H1 (cell line): ENCODE measurements at regions not wholly inside any gene's neighbourhood (a gene's known extent, or its start where the extent isn't known, plus 50 kb on each side); places are given as distances from the start of the nearest gene placed in this dataset.

ENCODE experiments used
- BCL11A ChIP-seq, 2 experiments: IDR thresholded peaks; one replicate each; pipeline ENCODE4 v1.6.1; 2011; ENCODE audit warnings: low read depth in 2 of 2, low read length in 2 of 2, mild to moderate bottlenecking in 2 of 2
- CBX8 ChIP-seq: fragments of 300-800, 300-1000 bp; sonication (generic); IDR thresholded peaks from 2 replicates; pipeline ENCODE4 v1.7.1; 2016; ENCODE audit warnings: low read depth, low read length, borderline replicate concordance
- CREB1 ChIP-seq: IDR thresholded peaks from 2 replicates; pipeline ENCODE4 v1.6.1; 2012; ENCODE audit warnings: inconsistent platforms
- CTCF ChIP-seq, 3 experiments: IDR thresholded peaks; 1 replicate in 2 of 3; 2 replicates in 1 of 3; pipeline versions ENCODE4 v1.5.1 to v1.6.1; 2011; ENCODE audit warnings: low read length in 3 of 3, mild to moderate bottlenecking in 3 of 3, inconsistent platforms in 2 of 3, low read depth in 1 of 3, moderate library complexity in 1 of 3; ENCODE audit not compliant: insufficient read depth in 1 of 3; ENCODE audit errors: control extremely low read depth in 1 of 3
- EGR1 ChIP-seq: IDR thresholded peaks from 2 replicates; pipeline ENCODE4 v1.6.1; 2011; ENCODE audit warnings: low read depth, low read length, borderline replicate concordance
- EZH2 ChIP-seq: fragments of 200-600 bp; sonication (generic); IDR thresholded peaks from 2 replicates; pipeline ENCODE4 v1.7.1; 2012; ENCODE audit warnings: low read depth, mild to moderate bottlenecking, moderate library complexity, low read length, inconsistent platforms; ENCODE audit not compliant: severe bottlenecking
- MAX ChIP-seq: IDR thresholded peaks from 2 replicates; pipeline ENCODE4 v1.6.1; 2012; ENCODE audit warnings: inconsistent platforms
- POLR2A ChIP-seq, 2 experiments: IDR thresholded peaks; 1 replicate in 1 of 2; 2 replicates in 1 of 2; pipeline ENCODE4 v1.6.1; 2011; ENCODE audit warnings: low read depth in 2 of 2, low read length in 2 of 2, mild to moderate bottlenecking in 2 of 2; ENCODE audit errors: control extremely low read depth in 1 of 2
- POLR2AphosphoS5 ChIP-seq: IDR thresholded peaks from 2 replicates; pipeline ENCODE4 v1.6.1; 2011; ENCODE audit warnings: low read depth, low read length
- SIN3A ChIP-seq, 2 experiments: IDR thresholded peaks in 1 of 2; conservative IDR thresholded peaks in 1 of 2; 2 replicates each; pipeline ENCODE4 v1.6.1; 2011 to 2012; ENCODE audit warnings: low read length in 2 of 2, improper control_type of control experiment in 1 of 2, low read depth in 1 of 2, mild to moderate bottlenecking in 1 of 2
- SP1 ChIP-seq: IDR thresholded peaks from 2 replicates; pipeline ENCODE4 v1.6.1; 2011; ENCODE audit warnings: low read depth, low read length
- SP4 ChIP-seq: IDR thresholded peaks from 2 replicates; pipeline ENCODE4 v1.6.1; 2012; ENCODE audit warnings: low read length, inconsistent platforms
- ZNF274 ChIP-seq: IDR thresholded peaks from 2 replicates; pipeline ENCODE4 v1.7.0; 2012; ENCODE audit warnings: low read length, borderline replicate concordance; ENCODE audit errors: extremely low read depth

DNA sequence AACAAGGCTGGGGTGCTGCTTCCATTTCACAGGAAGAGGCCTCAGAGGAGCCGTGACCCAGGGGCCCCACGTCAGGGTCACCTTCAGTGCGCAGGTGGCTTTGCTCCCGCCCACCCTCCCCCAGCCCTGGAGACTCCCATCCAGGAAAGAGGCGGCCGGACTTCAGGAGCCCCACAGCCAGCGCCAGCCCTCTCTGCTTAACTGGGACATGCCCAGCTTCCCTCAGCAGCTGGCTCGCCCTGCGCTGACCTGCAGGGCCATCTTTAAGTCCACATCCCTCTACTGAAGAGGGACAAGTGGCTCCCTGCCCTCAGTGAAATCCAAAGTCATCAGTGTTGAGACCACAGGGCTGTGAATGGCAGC lies 141.9 kb upstream of the PPP2R2D start:
- TF ChIP-seq MAX (no peak), POLR2AphosphoS5 (no peak), CTCF (IDR thresholded peaks at IDR 0.05; ENCODE audit: control extremely low read depth in 1 of 3, insufficient read depth in 1 of 3, low read depth in 1 of 3, low read length in 3 of 3) (no peak), CBX8 (no peak), SIN3A (conservative IDR thresholded peaks at IDR 0.05 in 1 of 2, IDR thresholded peaks at IDR 0.05 in 1 of 2; ENCODE audit: low read depth in 1 of 2, low read length in 2 of 2) (no peak), CREB1 (no peak), POLR2A (IDR thresholded peaks at IDR 0.05; ENCODE audit: control extremely low read depth in 1 of 2, low read depth in 2 of 2, low read length in 2 of 2) (no peak), BCL11A (IDR thresholded peaks at IDR 0.05; ENCODE audit: low read depth in 2 of 2, low read length in 2 of 2) (no peak), EGR1 (no peak), SP4 (no peak), EZH2 (no peak), ZNF274 (no peak), SP1 (no peak)
